AG04450 (cell line): ENCODE measurements at regions not wholly inside any gene's neighbourhood (a gene's known extent, or its start where the extent isn't known, plus 50 kb on each side); places are given as distances from the start of the nearest gene placed in this dataset.
"Not testable (repeated sequence)": the region's sequence is repeated elsewhere in the genome, so short reads cannot be mapped to it uniquely, and the experiment has no call there.

Experiments
- CTCF ChIA-PET: fragments of 300-600, 350-600 bp; formaldehyde crosslinking; extraction: SDS; loops from one replicate; lab custom pipeline; 2022; ENCODE audit warnings: antibody characterized with exemption, inconsistent platforms; lab: Charles Lee
- POLR2A ChIA-PET: fragments of 350-600 bp; formaldehyde crosslinking; extraction: SDS; loops from one replicate; lab custom pipeline; 2021; ENCODE audit warnings: antibody characterized with exemption, inconsistent platforms; lab: Yijun Ruan, JAX
- DNase-seq: peaks from one replicate; pipeline ENCODE4 v3.0.0-alpha.2; 2011; ENCODE audit warnings: low read depth, low spot score
- H3K27ac ChIP-seq: one replicate; pipeline ENCODE4 v1.5.1; 2012; ENCODE audit warnings: low read depth, low read length, control low read depth
- H3K27me3 ChIP-seq: one replicate; pipeline ENCODE4 v1.6.0; 2012; ENCODE audit warnings: low read length; ENCODE audit not compliant: control insufficient read depth, insufficient read depth
- H3K4me3 ChIP-seq: 2 replicates; pipeline ENCODE4 v1.5.1; 2011; ENCODE audit warnings: mild to moderate bottlenecking, low read depth, low read length, control low read depth
- H3K9me3 ChIP-seq: 2 replicates; pipeline ENCODE4 v1.5.1; 2012; ENCODE audit warnings: low read length; ENCODE audit not compliant: control insufficient read depth, insufficient read depth
- TF ChIP-seq, protein P1 (sequence below): IDR thresholded peaks from 2 replicates; pipeline ENCODE4 v1.5.1; 2011; ENCODE audit warnings: low read depth, low read length, control low read depth, inconsistent platforms

DNA sequence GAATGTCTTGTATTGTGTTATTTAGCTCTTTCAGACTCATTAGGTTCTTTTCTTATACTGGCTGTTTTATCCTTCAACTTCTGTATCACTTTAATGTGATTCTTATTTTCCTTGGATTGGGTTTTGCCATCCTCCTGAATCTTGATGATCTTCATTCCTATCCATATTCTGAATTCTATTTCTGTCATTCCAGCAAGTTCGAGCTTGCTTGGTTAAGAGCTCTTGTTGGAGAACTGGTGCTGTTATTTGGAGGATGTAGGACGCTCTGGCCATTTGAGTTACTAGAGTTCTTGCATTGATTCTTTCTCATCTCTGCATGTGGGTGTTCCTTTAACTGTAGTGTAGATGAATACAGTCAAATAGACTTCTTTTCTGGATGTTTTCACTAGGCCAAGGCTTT is 142.3 kb upstream of the SLC38A2 start:
- Histone ChIP-seq H3K9me3 (peaks cover 21% of the 10 kb centered on the region), H3K27ac (no peak overlapping the region), H3K27me3 (no peaks in the 10 kb centered on the region), H3K4me3 (no peak overlapping the region)
- TF ChIP-seq, protein P1, sequence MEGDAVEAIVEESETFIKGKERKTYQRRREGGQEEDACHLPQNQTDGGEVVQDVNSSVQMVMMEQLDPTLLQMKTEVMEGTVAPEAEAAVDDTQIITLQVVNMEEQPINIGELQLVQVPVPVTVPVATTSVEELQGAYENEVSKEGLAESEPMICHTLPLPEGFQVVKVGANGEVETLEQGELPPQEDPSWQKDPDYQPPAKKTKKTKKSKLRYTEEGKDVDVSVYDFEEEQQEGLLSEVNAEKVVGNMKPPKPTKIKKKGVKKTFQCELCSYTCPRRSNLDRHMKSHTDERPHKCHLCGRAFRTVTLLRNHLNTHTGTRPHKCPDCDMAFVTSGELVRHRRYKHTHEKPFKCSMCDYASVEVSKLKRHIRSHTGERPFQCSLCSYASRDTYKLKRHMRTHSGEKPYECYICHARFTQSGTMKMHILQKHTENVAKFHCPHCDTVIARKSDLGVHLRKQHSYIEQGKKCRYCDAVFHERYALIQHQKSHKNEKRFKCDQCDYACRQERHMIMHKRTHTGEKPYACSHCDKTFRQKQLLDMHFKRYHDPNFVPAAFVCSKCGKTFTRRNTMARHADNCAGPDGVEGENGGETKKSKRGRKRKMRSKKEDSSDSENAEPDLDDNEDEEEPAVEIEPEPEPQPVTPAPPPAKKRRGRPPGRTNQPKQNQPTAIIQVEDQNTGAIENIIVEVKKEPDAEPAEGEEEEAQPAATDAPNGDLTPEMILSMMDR: no peak
- ChIA-PET CTCF (no interaction called here), POLR2A (no interaction called here)
- DNase-seq: no peak

DNA sequence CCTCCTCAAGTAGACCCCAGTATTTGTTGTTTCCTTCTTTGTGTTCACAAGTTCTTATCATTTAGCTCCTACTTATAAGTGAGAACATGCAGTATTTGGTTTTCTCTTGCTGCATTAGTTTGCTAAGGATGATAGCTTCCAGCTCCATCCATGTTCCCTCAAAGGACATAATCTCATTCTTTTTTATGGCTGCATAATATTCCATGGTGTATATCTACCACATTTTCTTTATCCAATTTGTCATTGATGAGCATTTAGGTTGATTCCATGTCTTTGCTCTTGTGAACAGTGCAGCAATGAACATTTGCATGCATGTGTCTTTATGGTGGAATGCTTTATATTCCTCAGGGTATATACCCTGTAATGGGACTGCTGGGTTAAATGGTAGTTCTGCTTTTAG is 137.7 kb upstream of the SLC38A2 start:
- peaks cover 12% of the 10 kb centered on the region for H3K9me3 ChIP-seq
- H3K27ac ChIP-seq, H3K27me3 ChIP-seq, DNase-seq, CTCF ChIA-PET, H3K4me3 ChIP-seq, POLR2A ChIA-PET: not testable (repeated sequence)

DNA sequence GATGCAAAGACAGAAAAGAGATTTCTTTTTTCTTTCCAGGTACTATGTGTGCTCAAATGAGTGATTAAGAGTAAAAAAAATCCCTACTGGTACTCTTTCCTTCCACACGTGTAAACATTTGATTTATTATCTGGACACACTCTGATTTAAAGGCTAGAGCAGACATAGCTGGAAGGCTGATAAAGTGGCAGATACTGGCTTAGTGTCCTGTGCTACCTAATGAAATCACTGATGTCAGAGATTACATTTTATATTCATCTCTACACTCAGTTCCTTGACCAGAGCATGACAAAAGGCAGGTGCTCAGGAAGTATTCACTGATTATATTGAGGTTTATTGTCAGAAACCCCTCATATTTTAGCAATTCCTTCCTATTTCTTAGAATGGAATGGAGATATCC is 136.6 kb upstream of the SLC38A2 start:
- TF ChIP-seq, protein P1: no peak
- Histone ChIP-seq H3K27me3 (no peaks in the 10 kb centered on the region), H3K27ac (no peak overlapping the region), H3K9me3 (peaks cover 11% of the 10 kb centered on the region), H3K4me3 (no peak overlapping the region)
- POLR2A ChIA-PET: no interaction called here
- DNase-seq: no peak
- CTCF ChIA-PET: no interaction called here

DNA sequence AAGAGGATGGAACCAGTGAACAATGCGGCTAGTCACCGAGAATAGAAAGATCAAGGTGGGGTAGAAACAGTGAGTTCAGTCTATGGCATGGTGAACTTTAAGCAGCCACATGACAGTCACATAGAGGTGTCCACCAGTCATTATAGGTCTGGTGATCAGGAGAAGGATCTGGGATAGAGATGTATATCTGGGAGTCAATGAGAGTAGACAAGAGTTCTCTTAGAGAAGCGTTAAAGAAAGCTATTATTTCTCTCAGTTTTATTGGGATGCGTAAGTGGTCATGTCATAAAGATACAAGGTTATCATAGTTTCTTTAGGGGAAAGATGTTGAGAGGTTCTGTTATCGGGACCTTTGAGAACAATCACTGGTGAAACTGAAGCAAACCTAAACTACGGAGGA is 136.1 kb upstream of the SLC38A2 start:
- H3K4me3 ChIP-seq: no peak overlapping the region
- DNase-seq: no peak
- ChIA-PET POLR2A (no interaction called here), CTCF (interaction anchor here (0.6 kb wide), 1 partner anchor 426 kb away, joined by 3 read pairs; no protein-coding TSS in a partner anchor)
- no peak overlapping the region for H3K27ac ChIP-seq
- H3K27me3 ChIP-seq: no peaks in the 10 kb centered on the region
- TF ChIP-seq, protein P1: no peak
- peaks cover 11% of the 10 kb centered on the region for H3K9me3 ChIP-seq

DNA sequence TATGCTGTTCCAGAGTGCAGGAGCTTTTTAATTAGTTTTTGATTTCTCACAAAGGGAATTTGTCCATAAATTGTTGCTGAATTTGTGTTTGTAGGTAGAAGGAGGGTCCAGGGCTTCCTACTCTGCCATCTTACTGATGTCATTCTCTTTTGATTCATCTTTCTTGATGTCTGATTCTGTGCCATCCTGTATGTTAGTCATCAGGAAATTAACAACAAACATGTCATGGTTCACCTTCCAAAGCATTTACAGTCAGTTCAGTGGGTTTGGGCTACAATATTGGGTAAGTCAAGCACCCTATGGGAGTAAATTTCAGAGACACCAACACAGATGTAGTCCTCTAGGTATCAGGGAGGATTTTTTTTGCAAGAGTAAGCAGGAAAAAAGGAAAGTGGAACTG is 135.2 kb upstream of the SLC38A2 start:
- Histone ChIP-seq H3K4me3 (no peak overlapping the region), H3K27ac (no peak overlapping the region), H3K9me3 (peaks cover 11% of the 10 kb centered on the region), H3K27me3 (no peaks in the 10 kb centered on the region)
- ChIA-PET POLR2A (no interaction called here), CTCF (interaction anchor here (0.9 kb wide), 1 partner anchor 13 kb away, joined by 3 read pairs; no protein-coding TSS in a partner anchor)
- TF ChIP-seq, protein P1: no peak
- DNase-seq: no peak
